HG02870 (cell line): ENCODE measurements at regions not wholly inside any gene's neighbourhood (a gene's known extent, or its start where the extent isn't known, plus 50 kb on each side); places are given as distances from the start of the nearest gene placed in this dataset.

Experiments
- ATAC-seq: cut with Tn5 transposase; IDR thresholded peaks from one replicate; pipeline ENCODE4 v1.9.1; 2021; ENCODE audit warnings: mild to moderate bottlenecking, moderate library complexity; ENCODE audit not compliant: unreplicated experiment

GRCh38 chr7:131232768-131233167 is 94.9 kb upstream of the MKLN1 start:
- no peak for ATAC-seq

- ATAC-seq = no peak
Measured at GRCh38 chr7:131233193-131233592, 94.5 kb upstream of the MKLN1 start.

- ATAC-seq = no peak
Measured at GRCh38 chr7:131234719-131235488, 92.8 kb upstream of the MKLN1 start.

GRCh38 chr7:131235489-131236317 is 92.0 kb upstream of the MKLN1 start:
- ATAC-seq = no peak

- ATAC-seq = no peak
Measured at GRCh38 chr7:131236318-131236672, 91.4 kb upstream of the MKLN1 start.

GRCh38 chr7:131238347-131238931 is 89.2 kb upstream of the MKLN1 start:
- ATAC-seq = no peak

- no peak for ATAC-seq
Measured at GRCh38 chr7:131241386-131241785, 86.3 kb upstream of the MKLN1 start.

GRCh38 chr7:131242123-131242650 is 85.5 kb upstream of the MKLN1 start:
- ATAC-seq = no peak

- ATAC-seq = no peak
Measured at GRCh38 chr7:131244259-131244852, 83.3 kb upstream of the MKLN1 start.

GRCh38 chr7:131249003-131249402 is 78.7 kb upstream of the MKLN1 start:
- no peak for ATAC-seq

- ATAC-seq = no peak
Measured at GRCh38 chr7:131249483-131249882, 78.2 kb upstream of the MKLN1 start.

GRCh38 chr7:131250331-131250730 is 77.3 kb upstream of the MKLN1 start:
- no peak for ATAC-seq

GRCh38 chr7:131251371-131251770 is 76.3 kb upstream of the MKLN1 start:
- ATAC-seq = no peak

- no peak for ATAC-seq
Measured at GRCh38 chr7:131252976-131253375, 74.7 kb upstream of the MKLN1 start.

GRCh38 chr7:131254211-131254610 is 73.5 kb upstream of the MKLN1 start:
- ATAC-seq = no peak

GRCh38 chr7:131255242-131255641 is 72.4 kb upstream of the MKLN1 start:
- no peak for ATAC-seq

- ATAC-seq = no peak
Measured at GRCh38 chr7:131261476-131261994, 66.1 kb upstream of the MKLN1 start.

- no peak for ATAC-seq
Measured at GRCh38 chr7:131265227-131265626, 62.4 kb upstream of the MKLN1 start.

- ATAC-seq = no peak
Measured at GRCh38 chr7:131267631-131268030, 60.0 kb upstream of the MKLN1 start.

- ATAC-seq = no peak
Measured at GRCh38 chr7:131268906-131269305, 58.8 kb upstream of the MKLN1 start.

- no peak for ATAC-seq
Measured at GRCh38 chr7:131272086-131272485, 55.6 kb upstream of the MKLN1 start.
